Umbilical cord (tissue), 1 donor: ENCODE measurements at regions not wholly inside any gene's neighbourhood (a gene's known extent, or its start where the extent isn't known, plus 50 kb on each side); places are given as distances from the start of the nearest gene placed in this dataset.
"Not testable (repeated sequence)": the region's sequence is repeated elsewhere in the genome, so short reads cannot be mapped to it uniquely, and the experiment has no call there.

Experiments used
- DNase-seq: peaks from one replicate; pipeline ENCODE4 v3.0.0-alpha.2; 2015; ENCODE audit warnings: low spot score

DNA sequence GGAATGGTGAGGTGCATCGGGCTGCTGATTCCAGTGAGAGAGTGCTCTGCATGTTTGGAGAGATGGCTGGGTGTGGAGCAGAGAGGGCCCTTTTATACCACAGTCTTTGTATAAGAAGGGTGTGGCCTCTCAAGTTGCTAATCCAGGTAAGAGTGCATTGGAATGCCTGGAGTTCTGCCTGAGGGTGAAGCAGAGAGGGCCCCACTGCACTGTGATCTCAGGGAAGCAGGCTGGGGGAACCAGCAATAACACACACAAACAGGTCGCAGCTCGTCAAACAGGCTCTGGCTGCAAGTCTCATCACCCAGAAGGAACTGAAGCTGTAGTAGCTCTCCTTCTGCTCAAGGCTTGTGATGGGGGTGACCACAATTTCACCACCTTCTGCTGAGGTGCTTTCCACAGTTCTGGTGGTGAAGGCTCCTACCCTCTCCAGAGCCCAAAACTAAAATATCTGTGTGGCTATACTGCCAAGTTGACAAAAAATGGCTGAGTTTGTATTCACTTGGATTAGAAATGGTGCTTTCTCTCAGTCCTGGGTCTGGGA lies 687.4 kb upstream of the HS3ST1 start:
- DNase-seq = no peak

DNA sequence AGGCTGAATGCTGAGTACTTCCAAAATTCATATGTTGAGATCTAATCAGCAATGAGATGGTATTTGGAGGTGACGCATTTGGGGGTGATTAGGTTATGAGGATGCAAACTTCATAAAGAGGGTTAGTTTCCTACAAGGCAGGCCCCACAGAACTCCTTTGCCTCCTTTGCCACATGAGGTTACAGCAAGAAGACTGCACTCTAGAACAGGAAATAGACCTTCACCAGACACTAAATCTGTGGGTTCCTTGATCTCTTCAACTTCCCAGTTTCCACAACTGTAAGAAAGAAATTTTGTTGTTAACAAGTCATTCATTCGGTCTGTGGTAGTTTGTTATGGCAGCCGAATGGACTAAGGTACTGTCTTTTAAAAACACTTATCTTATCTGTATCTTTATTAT lies 681.9 kb upstream of the HS3ST1 start:
- no peak for DNase-seq

DNA sequence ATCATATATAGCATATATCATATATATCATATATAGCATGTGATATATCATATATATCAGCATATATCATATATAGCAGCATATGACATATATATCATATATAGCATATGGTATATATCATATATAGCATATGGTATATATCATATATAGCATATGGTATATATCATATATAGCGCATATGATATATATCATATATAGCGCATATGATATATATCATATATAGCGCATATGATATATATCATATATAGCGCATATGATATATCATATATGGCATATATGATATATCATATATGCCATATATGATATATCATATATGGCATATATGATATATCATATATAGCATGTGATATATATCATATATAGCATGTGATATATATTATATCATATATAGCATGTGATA lies 680.4 kb upstream of the HS3ST1 start:
- DNase-seq = not testable (repeated sequence)

DNA sequence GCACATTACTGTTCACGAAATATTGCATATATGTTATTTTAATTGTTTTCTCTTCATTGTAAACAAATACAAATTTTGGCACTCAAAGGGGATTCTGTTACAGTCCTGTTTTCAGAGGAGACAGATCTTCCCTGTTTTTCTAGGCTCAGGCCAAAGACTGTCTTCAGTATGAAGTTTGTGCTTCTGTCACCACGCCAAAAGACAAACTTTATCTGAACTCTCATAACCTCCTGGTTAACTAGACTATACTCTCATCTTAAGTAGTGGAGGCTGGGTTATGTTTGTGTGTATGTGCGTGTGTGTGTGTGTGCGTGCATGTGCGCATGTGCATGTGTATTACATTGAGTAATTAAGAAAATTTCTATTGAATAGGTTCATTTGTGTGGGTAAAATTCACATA lies 676.8 kb upstream of the HS3ST1 start:
- peak; percentile 39 for DNase-seq

DNA sequence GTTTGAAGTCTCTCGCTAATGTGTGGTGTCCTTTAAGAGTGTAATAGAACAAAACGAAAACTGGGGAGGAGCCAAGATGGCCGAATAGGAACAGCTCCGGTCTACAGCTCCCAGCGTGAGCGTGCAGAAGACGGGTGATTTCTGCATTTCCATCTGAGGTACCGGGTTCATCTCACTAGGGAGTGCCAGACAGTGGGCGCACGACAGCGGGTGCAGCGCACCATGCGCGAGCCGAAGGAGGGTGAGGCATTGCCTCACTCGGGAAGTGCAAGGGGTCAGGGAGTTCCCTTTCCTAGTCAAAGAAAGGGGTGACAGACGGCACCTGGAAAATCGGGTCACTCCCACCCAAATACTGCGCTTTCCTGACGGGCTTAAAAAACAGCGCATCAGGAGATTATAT lies 661.2 kb upstream of the HS3ST1 start:
- DNase-seq = not testable (repeated sequence)

DNA sequence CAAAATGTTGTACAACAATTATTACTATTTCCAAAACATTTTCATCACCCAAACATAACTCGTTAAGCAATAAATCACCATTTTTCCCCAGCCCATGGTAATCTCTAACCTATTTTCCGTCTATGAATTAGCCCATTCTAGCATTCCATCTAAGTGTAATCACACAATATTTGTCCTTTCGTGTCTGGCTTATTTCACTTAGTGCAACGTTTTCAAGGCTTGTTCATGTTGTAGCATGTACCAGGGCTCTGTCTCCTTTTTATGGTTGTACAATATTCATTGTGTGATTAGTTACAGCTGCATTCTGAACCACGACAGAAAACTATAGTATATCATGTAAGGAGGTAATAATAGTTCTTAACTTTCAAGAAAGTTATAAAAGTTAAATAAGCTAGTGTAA lies 656.0 kb upstream of the HS3ST1 start:
- DNase-seq = no peak

DNA sequence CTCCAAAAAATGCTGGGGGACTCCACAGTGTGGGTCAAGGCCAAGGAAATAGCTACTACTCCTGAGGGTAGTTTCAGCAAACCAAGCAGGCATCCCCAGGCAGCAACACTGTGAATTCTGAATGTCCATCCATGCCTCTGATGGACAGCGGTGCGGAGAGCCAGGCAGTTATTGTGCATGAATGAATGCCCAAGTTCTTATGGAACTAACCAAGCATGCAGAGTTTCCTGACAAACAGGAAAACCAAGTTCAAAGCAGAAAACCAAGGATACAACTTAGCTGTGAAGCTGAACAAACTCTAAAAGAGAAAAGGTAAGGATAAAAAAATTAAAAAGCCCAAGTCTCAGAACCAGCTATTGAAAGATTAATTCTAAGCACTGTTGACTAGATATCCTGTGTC lies 642.6 kb upstream of the HS3ST1 start:
- DNase-seq = peak; percentile 34

DNA sequence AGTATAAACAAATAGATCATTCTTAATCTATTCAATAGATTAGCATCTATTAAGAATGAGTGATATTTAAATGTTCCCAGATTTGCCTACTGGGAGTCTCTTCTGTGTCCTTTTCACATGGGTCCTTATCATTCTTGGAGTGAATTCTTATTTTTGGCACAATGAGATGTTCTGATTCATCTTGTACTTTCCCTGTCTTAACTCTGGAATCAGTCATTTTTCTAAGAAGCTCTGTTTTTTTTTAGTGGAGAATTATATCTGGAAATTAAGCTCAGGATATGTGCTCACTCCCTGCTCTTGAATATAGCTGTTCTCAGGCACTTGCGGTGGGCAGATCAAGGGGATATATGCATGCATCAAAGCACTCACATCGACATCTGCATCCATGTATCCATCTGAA lies 625.3 kb upstream of the HS3ST1 start:
- DNase-seq = peak; percentile 75

DNA sequence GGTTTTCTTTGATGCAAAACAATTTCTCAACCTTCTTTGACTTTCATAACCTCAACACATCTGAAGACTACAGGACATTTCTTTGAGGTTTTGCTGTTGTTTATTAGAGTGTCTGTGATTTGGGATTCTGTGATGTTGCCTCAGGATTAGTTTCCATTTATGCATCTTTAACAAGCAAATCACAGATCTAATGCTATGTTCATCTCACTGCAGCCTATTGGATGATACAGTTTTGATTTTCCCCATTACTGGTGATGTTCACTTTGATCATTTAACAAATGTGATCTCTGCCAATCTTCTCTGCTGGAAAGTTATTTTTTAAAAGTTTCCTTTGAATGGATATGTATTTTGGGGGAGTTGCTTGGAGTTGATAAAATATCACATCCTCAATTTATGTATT lies 624.9 kb upstream of the HS3ST1 start:
- no peak for DNase-seq

DNA sequence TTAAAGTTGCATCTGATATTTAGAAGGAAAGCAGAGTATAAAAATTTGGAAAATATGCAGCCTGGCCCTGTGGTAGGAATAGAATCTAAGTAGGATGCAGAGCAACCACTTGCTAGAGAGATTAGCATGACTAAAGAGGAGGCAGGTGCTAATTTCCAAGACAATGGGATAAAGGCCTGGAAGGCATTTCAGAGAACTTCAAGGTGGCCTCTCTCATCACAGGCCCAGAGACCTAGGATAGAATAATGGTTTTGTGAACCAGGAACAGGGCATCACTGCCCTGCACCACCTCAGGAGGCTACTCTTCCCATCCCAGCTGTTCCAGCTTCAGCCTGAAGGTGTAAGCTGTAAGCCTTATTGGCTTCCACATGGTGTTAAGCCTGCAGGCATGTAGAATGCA lies 621.7 kb upstream of the HS3ST1 start:
- no peak for DNase-seq

DNA sequence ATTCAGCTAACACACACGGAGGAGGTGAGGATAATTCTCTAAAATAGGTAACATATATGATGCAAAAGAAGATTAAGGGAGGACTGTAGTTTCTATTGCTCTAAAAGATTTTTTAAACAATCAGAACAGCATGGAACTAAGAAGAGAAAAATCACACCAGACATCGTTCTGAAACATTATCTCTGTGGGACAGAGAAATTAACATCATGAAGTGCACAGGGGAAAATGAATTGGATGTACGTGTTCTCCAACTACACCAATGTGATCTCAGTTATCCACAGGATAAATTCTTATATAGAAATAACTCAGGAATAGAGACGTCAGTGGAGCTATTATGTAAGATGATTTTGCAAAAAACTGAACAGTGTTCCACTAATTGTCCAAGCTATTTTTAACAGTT lies 614.1 kb upstream of the HS3ST1 start:
- DNase-seq = no peak

DNA sequence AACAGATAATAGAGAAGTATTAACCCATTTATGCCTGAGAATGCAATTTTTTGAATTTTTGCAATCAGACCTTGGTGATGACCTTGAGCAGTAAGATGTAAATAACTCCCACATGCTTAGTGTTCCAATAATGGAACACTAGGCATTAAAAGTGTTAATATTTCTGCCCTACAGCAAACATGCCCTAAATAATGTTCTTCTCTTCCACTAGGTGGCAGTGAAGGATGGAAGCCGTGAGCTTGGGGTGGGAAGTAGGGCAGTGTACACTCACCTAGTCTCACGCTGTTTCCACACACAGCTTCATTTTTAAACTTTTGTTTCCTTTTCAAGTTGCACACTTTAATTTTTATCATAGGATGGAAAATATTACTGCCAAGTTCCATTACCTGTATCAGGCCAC lies 613.1 kb upstream of the HS3ST1 start:
- no peak for DNase-seq

DNA sequence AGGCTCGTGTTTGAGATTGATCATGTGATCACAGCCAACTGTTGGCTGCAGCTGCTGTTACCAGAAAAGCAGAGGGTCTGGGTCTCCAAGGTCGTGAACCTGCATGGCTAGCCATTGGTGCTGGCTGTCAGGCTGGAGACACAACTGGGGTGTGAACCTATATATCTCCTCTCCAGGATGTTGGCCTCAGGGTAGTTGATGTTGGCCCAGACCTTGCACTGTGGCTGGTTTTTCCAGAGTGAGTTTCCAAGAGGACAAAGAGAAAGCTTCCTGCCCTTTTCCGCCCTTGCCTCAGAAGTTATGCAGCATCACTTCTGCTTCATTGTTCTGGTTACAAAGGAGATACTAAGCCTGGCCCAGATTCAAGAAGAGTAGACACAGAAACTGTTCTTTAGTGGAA lies 607.8 kb upstream of the HS3ST1 start:
- no peak for DNase-seq

DNA sequence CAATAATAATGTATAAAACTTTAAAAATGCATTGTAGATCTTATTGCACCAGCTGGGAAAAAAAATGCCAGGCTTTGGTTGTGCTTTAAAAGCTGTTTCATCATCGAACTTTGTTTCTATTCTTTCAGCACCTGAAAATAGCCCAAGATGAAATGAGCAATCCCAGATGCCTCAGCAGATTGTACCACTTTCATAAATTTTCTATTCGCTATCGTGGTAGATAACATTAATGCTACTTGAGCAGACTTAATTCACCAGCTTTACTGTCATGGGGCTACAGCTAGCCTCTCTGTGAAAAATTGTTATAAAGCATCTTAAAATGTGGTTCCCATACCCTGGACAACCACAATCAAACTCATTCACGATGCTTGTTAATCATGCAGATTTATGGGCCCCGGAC lies 599.6 kb upstream of the HS3ST1 start:
- DNase-seq = peak; percentile 93

DNA sequence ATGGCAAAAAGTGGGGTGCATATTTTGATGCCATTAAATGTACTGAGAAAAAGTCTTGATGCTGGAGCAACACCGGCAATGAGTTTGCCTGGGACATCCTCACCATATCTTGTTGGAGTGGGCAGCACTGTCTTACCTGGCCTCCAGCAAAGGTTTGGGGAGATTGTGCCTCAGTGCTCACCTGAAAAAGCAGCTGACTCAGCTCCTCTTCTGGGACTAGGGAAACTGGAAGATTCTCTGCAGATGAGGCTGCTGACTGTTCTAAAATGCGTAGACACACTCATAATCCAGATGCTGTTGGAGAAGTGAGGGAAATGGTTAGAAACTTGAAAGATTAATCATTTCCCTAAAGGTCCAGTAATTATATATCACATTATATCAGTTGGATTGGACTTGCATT lies 593.7 kb upstream of the HS3ST1 start:
- DNase-seq = no peak

DNA sequence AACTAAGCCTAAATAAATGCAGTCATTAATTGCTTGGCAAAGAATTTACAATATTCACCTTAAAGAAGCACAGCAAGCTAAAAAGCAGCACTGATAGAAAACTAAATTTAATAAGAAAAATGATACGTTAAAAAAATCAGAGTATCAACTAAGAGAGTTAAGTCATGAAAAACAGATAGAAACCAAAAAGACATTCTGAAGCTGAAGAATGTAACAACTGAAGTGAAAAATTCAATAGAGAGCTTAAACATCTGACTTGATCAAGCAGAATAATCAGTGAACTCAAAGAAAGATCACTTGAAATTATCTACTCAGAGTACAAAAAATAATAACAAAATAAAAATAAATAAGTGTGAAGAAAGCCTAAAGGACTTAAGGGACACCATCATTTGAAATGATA lies 588.0 kb upstream of the HS3ST1 start:
- DNase-seq = no peak

DNA sequence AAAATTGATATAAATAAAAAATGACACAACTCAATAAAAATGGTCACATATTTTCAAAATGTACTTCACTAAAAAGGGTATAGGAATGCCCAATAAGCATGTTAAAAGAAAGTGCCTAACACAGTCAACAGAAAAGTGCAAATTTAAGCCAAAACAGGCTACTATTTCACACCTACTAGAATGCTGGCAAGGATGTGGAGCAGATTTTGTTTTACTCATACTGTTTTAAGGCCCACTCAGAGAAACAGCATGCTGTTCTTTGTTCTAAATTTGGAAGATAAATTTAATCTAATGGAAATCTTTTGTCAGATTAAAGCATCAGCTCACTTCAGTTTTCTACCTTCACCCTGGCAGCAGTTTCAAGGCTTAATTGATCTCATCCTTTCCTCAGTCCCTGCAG lies 576.8 kb upstream of the HS3ST1 start:
- DNase-seq = no peak

DNA sequence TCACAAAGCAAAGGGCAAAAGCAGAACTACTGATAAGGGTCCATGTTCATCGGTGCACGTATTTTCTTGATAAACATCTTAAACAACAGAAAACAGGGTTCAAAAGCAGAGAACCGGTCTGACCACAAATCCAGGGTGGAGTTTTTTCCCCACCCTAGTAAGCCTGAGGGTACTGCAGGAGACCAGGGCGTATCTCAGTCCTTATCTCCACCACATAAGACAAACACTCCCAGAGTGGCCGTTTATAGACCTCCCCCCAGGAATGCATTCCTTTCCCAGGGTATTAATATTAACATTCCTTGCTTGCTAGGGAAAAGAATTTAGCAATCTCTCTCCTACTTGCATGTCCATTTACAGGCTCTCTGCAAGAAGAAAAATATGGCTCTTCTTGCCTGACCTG lies 567.9 kb upstream of the HS3ST1 start:
- DNase-seq = not testable (repeated sequence)

DNA sequence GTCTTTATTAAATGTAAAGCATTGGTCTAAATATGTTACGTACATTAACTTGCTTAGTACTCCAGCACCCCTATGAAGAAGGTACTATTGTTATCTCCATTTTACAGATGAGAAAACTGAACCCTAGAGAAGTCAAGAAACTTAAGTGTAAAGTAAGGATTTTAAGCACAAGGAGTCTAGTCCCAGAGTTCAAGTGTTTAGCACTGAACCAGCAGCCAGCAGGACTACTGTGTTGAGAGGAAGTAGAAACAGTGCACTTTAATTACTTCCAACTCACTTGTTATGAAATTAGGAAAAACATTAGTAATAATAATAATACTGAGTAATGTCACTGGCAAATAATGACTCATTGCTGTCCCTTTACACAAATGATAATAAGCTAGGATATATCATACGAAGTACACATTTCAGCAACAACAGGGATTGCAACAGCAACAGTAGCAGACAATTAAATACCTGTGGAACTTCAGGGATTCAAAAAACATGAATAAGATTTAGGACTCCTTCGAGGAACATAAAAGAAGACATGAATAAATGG lies 548.1 kb upstream of the HS3ST1 start:
- no peak for DNase-seq

DNA sequence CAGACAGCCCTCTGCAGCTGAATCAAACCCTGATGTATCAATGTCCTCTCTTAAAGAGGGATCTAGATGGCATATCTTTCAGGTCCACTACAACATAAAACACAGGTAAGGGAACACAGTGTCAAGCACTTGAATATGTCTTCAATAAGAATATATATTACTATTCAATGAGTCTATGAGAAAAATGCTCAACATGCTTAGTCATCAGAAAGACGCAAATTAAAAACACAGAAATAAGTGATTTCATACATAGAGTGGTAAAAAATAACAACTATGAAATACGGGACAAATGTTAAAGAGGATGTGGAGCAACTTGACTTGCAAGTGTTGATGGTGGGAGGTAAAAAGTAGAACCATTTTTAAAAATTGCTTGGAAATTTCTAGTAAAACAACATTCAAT lies 544.6 kb upstream of the HS3ST1 start:
- no peak for DNase-seq

DNA sequence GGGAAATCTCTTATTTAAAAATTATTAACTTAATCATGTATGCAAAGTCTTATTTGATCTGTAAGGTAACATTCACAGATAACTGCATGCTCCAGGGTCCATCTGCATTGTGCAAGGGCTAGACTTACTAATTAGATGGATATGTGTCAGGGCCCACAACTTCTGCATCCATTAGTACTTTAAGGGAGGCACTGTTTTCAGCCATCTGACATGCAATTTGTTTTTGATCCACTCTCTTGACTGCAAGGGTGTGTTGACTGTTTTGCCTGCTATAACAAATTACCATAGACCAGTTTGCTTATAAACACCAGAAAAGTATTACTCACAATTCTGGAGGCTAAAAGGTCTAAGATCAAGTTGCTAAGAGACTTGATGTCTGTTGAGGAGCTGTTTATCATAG lies 542.1 kb upstream of the HS3ST1 start:
- DNase-seq = no peak

DNA sequence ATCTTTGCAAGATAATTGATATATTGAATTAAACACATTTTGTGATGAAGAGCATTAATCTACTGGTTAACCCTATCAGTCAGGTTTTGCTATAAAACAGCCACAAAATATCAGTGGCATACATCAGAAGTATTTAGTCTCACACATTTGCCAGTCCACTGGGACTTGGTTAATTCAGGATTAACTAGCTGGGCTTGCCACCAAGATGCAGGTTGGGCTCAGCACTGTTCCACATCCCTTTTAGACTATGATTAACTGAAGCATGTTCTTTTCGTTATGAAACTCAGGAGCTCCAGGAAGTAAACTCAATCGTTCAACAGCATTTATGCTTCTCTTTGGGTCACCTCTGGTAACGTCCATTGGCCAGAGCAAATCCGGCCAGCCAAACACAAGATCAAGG lies 538.1 kb upstream of the HS3ST1 start:
- no peak for DNase-seq

DNA sequence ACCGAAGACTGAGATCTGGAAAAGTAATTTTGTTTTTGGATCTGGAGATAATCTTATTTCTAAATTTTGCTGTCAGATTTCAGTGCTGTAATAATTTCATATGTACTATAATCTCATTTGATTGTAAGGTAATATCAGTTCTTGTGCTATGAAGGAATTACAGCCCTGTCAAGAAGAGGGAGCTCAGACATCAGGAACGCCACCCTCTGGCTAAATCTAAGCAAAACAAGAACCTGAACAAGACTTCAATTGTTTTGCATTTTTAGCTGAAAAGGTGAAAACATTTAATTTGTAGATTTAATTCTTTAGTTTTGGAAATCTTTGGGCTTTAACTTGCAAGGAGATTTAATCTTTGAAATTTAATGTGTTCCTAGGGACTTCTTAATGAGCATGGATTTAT lies 525.4 kb upstream of the HS3ST1 start:
- peak; percentile 24 for DNase-seq

DNA sequence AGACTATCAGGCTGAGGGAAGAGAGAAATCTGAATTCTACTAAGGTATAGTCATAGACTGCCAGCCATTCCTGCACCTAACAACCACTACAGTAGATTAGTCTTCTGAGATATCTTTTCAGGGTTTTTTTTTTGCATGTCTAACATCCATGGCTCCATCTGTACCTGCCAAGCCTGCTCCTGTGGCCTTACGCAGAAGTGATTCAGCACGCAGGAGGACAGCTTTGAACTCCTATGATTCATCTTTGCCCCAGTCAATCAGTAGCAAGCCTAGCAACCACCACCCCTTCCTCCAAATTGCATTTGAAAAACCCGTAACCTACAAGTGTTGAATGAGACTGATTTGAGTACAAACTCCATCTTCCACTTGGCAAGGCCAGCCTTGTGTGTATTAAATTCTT lies 520.7 kb upstream of the HS3ST1 start:
- no peak for DNase-seq
